Fibroblast of mammary gland (primary cell): ENCODE measurements at regions not wholly inside any gene's neighbourhood (a gene's known extent, or its start where the extent isn't known, plus 50 kb on each side); places are given as distances from the start of the nearest gene placed in this dataset.

Experiments used
- DNase-seq: peaks from one replicate; pipeline ENCODE4 v3.0.0-alpha.2; 2010; ENCODE audit warnings: low read depth
- H3K4me3 ChIP-seq: 2 replicates; pipeline ENCODE4 v1.5.1; 2011; ENCODE audit warnings: low read depth, mild to moderate bottlenecking, low read length, moderate library complexity; ENCODE audit not compliant: control insufficient read depth
- CTCF ChIP-seq: conservative IDR thresholded peaks from 2 replicates; pipeline ENCODE4 v1.5.1; 2011; ENCODE audit warnings: low read depth, low read length, inconsistent platforms; ENCODE audit not compliant: control insufficient read depth, insufficient read depth

- TF ChIP-seq CTCF = no peak
- DNase-seq = no peak
- no peak overlapping the region for H3K4me3 ChIP-seq
Observed at GRCh38 chr5:109529987-109530386, 120.2 kb upstream of the PJA2 start.

- DNase-seq = peak; percentile 64
- H3K4me3 ChIP-seq = no peak overlapping the region
- TF ChIP-seq CTCF = no peak
Observed at GRCh38 chr5:109529520-109529919, 119.7 kb upstream of the PJA2 start.

GRCh38 chr5:109524555-109524954 lies 114.8 kb upstream of the PJA2 start:
- no peak for DNase-seq
- no peak for TF ChIP-seq CTCF
- no peak overlapping the region for H3K4me3 ChIP-seq

GRCh38 chr5:109524026-109524425 lies 114.3 kb upstream of the PJA2 start:
- no peak for TF ChIP-seq CTCF
- no peak overlapping the region for H3K4me3 ChIP-seq
- no peak for DNase-seq

- no peak for TF ChIP-seq CTCF
Observed at GRCh38 chr5:109522404-109522803, 112.6 kb upstream of the PJA2 start.

GRCh38 chr5:109519416-109519815 lies 109.6 kb upstream of the PJA2 start:
- H3K4me3 ChIP-seq = no peak overlapping the region
- no peak for TF ChIP-seq CTCF

More at GRCh38 chr5:109522404-109522803, 112.6 kb upstream of the PJA2 start:
- no peak for DNase-seq
- H3K4me3 ChIP-seq = no peak overlapping the region

GRCh38 chr5:109516390-109516789 lies 106.6 kb upstream of the PJA2 start:
- TF ChIP-seq CTCF = no peak
- no peak overlapping the region for H3K4me3 ChIP-seq
- peak; percentile 51 for DNase-seq

More at GRCh38 chr5:109519416-109519815, 109.6 kb upstream of the PJA2 start:
- no peak for DNase-seq
